UCSD-AML1 (cell line): ENCODE measurements at regions not wholly inside any gene's neighbourhood (a gene's known extent, or its start where the extent isn't known, plus 50 kb on each side); places are given as distances from the start of the nearest gene placed in this dataset.
"Not testable (repeated sequence)": the region's sequence is repeated elsewhere in the genome, so short reads cannot be mapped to it uniquely, and the experiment has no call there.

Experiments
- DNase-seq: peaks from one replicate; lab custom pipeline; 2025; ENCODE audit not compliant: unreplicated experiment; lab: John Stamatoyannopoulos, UW

DNA sequence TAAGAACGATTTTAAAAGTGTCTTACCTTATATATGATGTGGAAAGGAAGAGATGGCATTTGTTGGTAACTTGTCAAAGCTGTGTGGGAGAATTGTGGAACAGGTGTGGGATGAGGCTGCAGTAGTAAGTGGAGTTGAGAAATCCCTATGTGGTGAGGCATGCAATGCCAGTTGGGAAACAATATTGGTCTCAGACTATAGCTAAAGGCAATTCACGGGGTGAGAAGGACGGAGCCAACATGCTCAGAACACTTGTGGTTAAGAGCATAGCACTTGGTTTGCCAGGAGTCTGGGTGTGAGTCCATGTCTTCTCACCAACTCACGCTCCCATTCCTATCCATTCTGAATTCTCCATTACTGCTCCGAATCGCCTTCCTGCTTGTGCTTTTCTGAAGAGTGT, 615.6 kb upstream of the ADAMTS9 start:
- no peak for DNase-seq

- no peak for DNase-seq
These were observed 603.8 kb upstream of the ADAMTS9 start for GRCh38 chr3:65291448-65292125.

DNA sequence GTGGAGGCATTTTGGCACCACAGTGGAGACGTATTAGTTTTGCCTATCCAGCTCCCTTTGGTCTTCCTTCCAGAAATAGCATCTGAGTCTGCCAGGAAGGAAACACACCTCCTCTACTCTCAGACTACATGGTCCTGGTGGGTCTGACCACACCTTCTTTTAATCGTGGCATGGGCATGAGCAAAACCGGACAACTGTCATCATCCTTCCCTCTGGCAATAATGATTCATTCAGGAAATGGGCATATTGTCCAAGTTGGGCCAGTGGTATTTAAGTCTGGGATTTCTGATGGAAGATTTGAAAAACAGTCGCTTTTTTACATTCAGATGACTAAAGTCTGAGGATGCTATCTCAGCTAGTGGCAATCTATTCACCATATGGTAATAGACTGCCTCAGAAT, 601.0 kb upstream of the ADAMTS9 start:
- DNase-seq, result no peak

DNA sequence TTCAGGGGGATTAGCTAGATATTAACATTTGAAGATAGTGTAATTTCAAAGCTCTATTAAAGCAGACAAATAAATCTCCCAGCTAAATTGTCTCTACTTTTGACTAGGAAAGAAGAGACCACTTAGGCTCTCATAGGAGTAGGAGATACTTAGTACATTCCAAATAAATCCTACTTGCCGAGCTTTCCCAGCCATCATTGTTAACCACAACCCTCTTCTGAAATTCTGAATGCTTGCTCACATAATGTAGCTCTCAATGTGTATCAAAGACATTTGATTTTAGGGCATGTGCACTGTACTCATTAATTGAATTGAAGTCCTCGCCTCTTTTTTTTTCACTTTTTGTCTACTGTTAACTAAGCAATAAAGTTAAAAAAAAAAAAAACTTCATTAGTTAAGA, 598.2 kb upstream of the ADAMTS9 start:
- no peak for DNase-seq

GRCh38 chr3:65284961-65285360, 597.2 kb upstream of the ADAMTS9 start:
- DNase-seq, result no peak

- no peak for DNase-seq
These were observed 596.7 kb upstream of the ADAMTS9 start for GRCh38 chr3:65284546-65284945.

DNA sequence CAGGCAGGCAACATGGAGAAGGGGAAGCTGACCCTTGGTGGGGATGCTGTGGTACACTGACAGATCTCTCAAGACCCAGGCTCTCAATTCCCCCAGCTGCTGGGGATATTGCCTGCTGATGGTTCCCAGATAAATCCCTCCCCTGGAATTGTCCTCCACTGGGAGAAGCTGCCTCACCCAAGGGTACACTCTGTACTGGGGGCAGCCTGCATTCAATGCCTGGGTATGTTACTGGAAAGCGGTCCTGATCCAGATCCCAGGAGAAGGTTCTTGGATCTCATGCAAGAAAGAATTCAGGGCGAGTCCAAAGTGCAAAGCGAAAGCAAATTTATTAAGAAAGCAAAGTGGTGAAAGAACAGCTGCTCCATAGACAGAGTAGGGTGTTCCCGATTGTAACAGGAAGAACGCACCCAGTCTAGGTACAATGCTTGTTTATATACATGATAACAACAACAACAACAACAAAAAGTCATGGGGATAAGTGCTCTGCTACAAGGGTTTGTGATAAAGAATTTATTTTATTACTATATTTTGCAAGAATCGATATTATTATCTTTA, 591.5 kb upstream of the ADAMTS9 start:
- DNase-seq, result no peak

GRCh38 chr3:65277798-65278197, 590.0 kb upstream of the ADAMTS9 start:
- DNase-seq, result no peak

DNA sequence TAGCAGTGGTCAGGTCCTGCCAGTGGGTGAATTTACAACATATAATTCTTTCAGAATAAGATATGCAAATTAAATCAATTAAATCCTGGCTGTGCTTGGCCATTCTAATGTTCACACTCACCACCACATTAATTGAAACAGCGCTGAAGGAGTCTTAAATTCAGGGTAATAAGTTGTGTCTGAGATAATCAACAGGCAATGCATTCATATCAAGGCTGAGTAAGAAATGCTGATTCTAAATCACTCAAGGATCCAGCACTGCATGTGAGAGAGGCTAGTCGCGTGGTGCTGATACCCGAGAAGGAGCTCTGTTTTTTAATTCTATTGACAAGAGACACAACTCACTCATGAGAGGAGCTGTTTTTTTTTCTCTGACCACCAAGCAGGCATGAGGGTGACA, 588.8 kb upstream of the ADAMTS9 start:
- DNase-seq, result no peak

DNA sequence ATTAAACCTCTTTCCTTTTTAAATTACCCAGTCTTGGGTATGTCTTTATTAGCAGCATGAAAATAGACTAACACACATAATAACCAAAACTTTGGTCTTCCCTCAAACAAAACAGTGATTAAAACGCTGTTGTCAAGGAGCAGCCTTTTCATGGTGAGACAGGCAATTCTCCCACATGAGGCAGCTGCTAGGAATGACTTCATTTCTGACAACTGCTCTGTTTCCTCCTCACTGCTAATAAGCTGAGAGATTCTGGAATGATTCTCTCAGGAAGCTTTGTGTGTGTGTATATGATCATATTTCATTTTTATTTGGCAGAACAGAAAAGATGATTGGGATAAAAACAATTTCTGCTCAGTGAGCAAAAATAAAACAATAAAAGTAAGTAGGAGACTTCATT, 580.6 kb upstream of the ADAMTS9 start:
- no peak for DNase-seq

DNA sequence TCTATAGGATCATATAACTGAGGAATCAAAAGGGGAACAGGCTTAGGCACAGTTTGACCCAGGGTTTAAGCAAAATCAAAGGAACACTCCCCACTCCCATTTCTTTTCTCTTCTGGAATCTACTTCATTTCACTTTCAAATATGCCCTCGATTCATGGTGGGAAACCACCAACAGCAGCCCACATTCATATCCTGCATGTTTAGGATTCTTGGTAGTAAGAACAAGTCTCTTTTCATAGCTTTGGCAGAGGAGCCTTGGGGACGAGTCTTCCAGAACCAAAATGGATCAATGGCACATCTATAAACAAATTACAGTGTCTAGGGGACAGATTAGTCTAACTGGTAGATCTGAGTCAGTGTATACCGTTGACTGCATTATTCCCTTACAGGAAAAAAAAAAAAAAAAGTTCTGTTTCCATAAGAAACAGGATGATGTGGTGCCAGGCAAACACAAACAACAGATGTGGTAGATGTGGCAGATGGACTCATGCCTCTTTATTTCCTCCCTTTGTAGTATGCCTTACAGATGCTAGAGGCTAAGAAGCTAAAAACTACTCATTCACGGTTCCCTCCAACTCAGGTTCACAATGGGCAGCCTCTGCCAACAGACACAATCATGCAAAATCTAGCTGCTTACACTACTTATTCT, 578.3 kb upstream of the ADAMTS9 start:
- no peak for DNase-seq

GRCh38 chr3:65265511-65265910, 577.7 kb upstream of the ADAMTS9 start:
- DNase-seq, result no peak

DNA sequence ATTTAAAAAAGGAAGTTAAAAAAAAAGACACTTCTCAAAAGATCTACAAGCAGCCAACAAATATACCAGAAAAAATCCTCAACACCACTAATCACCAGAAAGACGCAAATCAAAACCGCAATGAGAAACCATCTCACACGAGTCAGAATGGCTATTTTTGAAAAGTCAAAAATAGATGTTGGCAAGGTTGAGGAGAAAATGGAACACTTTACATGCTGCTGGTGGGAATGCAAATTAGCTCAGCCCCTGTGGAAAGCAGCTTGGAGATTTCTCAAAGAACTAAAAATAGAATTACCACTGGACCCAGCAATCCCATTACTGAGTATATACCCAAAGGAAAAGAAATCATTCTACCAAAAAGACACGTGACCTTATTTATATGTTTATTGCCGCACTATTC, 574.7 kb upstream of the ADAMTS9 start:
- no peak for DNase-seq

- no peak for DNase-seq
These were observed 572.1 kb upstream of the ADAMTS9 start for GRCh38 chr3:65259946-65260345.

- DNase-seq, result not testable (repeated sequence)
These were observed 565.1 kb upstream of the ADAMTS9 start for GRCh38 chr3:65252914-65253313.

DNA sequence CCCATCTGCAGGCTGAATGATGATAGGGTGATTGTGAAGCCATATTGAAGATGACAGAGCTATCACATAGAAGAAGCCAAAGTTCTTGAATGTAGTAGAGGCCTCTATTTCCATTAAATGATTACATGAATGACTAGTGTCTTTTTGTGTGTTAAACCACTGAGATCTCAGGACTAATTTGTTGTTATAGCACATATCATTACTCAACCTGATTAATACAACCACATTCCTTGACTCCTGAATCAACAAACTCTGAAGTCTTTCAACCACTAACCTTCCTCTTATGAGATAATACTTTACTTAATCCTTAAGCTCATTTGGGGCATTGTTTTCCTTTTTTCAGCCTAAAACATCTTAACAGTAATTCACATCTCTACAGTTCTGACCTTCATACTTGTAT, 564.5 kb upstream of the ADAMTS9 start:
- no peak for DNase-seq

GRCh38 chr3:65251375-65251774, 563.6 kb upstream of the ADAMTS9 start:
- no peak for DNase-seq

DNA sequence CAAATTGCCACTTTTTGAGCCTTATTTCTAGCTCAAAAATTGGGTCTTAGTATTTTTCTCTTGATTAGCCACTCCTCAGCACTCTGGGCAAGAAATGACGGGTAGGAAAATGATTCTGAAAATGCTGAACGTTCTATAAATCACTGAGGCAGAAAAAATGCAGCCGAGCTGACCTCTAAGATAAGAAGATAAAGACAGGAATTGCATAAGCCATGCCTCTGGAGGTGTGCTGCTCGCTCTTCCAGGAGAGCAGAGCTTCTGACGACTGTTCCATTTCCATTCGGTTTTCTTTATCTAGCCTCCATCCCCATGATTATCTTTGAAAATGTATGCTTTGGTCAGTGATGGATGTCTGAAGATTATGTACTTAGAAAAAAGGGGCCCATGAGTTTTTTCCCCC, 558.8 kb upstream of the ADAMTS9 start:
- DNase-seq, result no peak

DNA sequence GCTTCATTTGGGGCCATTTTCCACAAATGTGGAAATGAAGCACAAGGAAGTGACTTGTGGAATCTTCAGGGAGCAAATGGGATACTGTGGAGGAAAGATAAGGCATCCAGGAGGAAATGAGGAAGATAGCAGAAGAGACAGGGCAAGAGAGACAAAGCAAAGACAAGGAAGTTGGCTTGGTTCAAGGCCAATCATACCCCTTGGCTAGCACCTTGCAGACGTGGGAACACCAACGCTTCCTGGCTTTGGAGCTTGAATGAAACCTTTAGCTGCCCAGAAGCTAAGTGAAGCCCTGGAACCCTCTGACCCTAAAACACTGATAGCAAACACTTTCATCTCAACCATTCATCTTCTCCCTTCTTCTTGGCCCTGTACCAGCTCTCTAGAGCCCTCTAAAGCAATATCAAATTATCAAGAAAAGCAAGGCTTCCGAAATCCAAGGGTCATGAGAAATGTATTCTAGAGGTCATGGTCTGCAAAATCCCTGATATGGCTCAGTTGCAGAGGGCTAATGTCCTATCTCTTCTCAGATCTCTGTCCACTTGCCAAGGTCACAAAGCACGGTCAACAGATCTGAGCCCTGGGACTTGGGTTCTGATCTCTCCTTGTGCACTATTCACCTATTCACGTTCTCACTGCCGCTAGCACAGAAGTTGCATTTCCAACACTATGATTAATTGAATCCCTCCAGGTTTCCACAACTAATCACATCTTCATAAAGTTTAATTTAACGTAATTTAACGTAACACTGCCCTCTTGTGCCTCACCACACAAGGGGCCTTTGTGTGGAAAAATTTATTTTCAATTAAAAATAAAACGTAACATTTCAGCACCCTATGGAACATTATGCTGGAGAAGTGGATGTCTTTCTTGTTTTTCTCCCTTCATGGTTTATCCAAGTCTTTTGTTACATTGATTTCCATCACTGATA, 557.6 kb upstream of the ADAMTS9 start:
- DNase-seq, result no peak

DNA sequence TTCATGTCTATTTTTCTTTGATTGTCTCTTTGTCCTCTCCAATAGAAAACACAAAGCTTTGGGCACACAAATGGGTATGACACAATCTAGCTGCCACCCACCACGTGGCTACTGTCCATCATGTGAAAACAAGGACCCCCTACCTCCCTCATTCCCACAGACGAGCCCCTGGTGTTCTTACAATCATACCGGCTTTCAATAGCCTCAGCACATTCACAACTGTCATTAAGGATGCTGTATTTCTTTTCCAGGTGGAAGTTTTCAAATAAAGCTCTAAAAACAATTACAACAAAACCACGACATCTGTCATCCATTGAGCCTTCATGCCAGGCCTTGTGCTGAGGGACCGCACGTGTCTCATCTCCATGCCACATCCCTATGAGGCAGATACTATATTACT, 552.6 kb upstream of the ADAMTS9 start:
- no peak for DNase-seq

DNA sequence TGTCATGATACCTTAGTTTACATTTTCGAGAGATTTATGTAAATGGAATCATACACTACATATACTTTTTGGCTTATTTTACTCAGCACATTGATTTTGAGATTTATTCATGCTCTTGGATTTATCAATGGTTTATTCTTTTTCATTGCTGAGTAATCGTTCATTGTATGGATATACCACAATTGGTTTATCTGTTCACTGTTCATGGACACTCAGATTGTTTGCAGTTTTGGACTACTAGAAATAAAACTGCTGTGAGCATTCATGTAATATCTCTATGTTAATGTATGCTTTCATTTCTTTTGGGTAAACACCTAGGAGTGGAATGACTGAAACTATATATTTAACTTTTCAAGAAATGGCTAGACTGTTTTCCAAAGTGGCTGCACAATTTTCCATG, 550.9 kb upstream of the ADAMTS9 start:
- no peak for DNase-seq

DNA sequence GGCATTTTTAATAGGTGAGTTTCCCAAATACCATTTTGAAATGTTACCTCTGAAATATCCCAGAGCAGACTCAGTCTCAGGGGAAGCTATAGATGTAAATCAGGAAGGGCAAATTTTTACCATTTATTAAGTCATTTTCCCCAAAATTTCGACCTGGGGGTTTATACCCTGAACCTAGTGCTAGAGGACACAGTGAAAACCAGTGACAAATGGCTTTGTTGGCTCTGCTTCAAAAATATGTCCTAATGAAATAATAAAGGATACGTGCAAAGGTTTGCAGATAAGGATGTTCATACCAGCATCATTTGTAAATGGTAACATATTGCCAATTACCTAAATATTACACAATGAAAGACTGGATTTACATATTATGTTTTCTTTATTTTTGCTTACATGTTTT, 546.7 kb upstream of the ADAMTS9 start:
- no peak for DNase-seq
